HG03196 (cell line): ENCODE measurements at regions not wholly inside any gene's neighbourhood (a gene's known extent, or its start where the extent isn't known, plus 50 kb on each side); places are given as distances from the start of the nearest gene placed in this dataset.

ENCODE experiments used
- ATAC-seq: cut with Tn5 transposase; IDR thresholded peaks from one replicate; pipeline ENCODE4 v1.9.1; 2021; ENCODE audit not compliant: unreplicated experiment

DNA sequence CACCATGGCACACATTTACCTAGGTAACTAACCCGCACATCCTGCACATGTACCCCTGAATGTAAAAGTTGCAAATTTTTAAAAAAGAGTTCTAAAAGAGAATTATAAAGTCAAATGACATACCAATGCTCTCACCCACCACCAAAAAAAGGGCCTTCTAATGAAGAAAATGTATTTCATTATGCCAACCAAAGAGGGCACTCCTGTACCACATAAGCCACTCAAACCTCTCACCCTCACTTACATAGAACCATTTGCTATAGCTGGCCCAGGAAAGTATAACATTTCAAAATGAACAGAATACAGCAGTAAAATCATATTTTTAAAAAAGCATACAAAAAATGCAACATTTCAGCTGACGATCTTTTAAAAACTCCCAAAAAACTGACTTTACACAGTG lies 241.5 kb upstream of the PKDCC start:
- ATAC-seq, result no peak

DNA sequence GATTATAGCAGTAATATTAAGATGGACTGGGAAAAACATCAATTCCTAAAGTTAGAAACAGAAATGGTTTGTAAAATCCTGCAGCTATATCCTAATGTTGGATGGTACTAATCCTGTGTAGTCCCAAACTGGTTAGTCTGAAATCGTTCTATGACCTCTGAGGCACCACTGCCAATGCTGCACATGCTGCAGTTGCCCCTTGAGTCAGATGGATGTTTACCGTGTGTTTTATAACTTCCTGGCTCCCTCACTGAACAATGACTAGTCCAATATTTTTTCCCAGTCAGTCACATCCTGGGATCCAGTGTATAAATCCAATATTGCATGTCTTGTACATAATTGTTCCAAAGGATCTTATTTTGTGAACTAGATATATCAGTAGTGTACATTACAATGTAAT lies 226.7 kb upstream of the PKDCC start:
- ATAC-seq, result no peak

DNA sequence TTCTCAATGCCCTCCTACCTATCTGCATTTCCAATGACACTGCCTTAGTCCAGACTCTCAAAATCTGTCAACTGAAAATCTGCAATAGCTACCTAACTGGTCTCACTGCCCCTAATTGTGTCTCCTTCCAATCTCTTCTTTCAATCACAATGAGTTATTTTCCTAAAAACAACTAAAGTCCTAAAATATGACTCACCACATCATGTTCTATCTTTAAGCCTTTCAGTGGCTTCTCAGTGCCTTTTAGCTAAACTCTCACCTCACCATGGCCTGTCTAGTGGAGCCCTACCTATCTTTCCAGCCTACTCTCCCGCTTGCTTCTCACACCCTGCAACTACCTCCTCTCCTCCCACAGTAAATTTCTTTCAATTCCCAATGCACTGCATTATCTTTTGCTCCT lies 220.9 kb upstream of the PKDCC start:
- no peak for ATAC-seq

DNA sequence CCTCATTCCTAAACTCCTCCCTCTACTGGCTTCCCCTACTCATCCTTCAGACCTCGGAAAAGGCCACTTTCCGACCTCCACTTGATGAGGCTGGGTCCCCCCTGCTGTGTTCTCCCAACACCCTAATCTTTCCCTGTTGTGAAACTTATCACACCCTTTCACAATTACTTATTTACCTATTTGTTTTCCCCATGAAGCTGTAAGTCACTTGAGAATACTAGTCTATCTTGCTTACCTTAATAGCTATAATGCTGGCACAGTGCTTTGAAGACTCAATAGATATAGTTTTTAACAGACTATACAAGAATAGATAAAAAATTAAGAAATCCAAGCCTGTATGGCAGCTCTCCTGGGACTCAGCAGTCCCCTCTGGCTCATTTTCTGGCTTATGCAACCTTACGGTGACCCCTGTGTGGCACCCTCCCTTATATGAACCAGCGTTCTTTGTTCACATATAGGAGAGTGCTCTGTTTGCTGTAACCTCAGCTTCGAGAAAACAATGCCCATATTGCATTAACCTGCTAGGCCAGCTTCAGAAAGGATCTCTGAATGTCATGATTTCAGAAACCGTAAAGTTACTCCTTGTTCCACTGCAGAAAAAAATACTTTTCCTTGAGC lies 220.4 kb upstream of the PKDCC start:
- no peak for ATAC-seq

DNA sequence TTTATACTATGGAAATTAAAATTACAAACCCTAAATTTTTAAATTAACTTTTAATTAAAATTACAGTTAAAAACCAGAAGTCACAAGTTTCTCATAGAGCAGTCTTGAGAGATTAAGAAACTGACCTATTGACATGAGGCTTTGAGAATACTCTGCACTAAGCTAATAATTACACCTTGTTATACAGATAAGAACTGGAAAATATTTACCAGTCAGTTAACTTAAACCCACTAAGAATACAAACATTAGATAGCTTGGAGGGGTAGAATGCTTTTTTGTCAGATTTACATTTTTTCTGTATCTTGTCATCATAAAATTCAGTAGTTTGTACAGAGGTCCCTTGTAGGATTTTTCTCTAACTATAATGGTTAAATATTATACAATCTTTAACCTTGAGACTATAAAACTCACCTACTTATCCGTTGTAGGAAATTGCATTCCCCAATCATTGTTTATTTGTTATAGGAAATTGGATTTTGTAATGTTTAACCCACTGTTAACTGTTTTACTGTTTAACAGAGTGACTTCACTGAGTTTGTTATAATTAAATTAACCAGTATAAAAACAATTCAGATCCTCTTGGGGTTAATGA lies 219.7 kb upstream of the PKDCC start:
- no peak for ATAC-seq

DNA sequence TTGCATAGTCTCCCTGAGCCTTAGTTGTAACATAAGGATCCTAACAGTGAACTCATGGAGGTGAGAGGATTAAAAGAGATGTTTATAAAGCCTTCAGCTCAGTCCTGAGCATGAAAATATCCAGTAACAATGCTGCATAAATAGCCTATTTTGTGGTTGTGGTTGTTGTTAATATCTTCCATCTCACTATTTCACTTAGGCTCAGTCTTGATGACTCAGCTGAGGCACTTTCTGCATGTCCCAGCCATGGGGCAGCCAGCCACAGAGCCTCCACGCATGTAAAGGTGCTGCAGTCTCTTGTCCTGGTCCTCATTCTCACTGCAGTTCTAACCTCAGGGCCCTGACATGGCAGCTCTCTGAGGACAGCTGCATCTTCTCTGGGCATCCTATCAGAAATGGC lies 218.8 kb upstream of the PKDCC start:
- ATAC-seq, result no peak

DNA sequence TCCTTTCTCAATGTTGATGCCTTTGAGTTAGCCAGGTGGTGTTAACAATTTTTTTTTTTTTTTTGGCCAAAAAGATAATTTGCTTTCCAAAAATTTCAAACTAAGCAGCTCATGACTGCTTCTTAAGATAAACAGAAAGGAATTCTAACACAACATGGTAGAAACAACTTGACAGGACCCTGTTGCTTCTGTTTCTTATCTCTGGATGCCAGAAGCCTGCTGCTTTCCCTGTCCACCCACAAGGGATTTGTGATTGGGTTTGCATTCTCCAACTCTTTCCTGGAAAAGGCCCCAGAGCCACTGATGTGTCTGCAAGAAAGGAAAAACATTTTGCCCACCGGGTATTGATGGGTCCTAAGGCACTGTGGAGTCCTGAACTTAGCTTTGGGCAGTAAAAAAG lies 217.2 kb upstream of the PKDCC start:
- no peak for ATAC-seq

DNA sequence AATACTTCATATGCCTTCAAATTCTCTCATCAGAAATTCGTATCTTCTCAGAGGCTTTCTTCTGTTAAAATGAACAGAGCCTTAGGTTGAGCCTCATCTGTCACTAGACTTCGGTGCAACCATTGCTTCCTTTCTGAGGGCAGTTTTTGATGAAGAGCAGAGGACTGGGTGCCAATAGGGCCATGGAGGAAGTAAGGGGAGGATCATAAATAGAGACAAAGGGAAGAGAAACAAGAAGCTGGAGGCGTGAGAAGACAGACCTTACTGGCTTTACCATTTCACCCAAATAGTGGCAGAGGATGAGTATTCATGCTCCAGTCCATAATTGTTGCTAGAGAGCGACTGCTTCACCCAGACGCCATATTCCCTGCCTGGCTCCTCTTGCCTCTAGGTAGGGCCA lies 215.6 kb upstream of the PKDCC start:
- ATAC-seq, result no peak

DNA sequence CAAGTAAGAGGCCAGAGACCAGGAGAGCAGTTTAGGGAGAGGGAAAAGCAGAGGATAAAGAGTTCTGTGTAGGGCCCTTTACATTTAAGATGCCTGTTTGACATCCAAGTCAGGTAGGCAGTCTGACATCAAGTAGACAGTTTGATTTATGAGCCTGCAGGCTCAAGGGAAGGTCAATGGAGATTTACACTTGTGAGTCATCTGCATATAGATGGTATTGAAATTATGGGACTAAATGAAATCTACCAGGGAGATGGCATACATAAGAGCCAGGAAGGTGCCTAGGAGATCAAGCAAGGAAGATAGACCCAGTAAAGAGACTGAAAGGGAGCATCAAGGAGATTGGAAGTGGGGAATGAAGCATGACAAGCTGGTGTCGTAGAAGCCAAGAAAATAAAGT lies 212.4 kb upstream of the PKDCC start:
- ATAC-seq, result no peak

DNA sequence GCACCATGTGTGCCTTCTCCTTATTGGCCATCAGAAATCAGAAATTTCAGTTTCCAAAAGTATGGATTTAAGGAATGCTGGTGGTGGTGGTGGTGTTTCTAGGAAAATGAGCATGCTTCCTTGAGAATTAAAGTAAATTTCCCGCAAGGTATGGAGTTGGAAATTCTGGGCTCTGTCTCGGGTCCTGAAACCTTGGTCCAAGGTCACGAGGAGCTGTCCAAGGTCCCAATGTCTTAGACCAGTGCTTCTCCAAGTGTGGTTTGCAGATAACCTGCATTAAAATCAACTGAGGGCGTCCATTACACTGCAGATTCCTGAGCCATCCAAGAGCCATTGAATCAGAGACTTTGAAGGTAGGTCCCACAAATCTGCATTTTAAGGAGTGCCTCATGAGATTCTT lies 210.9 kb upstream of the PKDCC start:
- no peak for ATAC-seq

DNA sequence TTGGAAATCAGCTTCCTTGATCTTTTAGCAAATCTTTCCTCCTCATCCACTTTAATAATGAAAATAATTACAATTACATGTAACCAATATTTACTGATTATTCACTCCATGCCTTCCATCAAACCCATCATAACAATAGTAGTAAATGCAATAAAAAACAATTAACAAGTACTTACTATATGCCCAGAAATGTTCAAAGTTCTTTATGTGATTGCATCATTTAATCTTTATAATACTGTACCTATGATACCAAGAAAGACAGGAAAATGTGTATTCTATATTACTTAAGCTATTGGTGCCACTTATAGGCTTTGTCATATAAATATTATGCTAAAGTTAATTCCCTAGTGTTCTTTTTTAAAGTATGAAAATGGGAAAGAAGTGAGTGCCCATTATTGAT lies 210.2 kb upstream of the PKDCC start:
- no peak for ATAC-seq

DNA sequence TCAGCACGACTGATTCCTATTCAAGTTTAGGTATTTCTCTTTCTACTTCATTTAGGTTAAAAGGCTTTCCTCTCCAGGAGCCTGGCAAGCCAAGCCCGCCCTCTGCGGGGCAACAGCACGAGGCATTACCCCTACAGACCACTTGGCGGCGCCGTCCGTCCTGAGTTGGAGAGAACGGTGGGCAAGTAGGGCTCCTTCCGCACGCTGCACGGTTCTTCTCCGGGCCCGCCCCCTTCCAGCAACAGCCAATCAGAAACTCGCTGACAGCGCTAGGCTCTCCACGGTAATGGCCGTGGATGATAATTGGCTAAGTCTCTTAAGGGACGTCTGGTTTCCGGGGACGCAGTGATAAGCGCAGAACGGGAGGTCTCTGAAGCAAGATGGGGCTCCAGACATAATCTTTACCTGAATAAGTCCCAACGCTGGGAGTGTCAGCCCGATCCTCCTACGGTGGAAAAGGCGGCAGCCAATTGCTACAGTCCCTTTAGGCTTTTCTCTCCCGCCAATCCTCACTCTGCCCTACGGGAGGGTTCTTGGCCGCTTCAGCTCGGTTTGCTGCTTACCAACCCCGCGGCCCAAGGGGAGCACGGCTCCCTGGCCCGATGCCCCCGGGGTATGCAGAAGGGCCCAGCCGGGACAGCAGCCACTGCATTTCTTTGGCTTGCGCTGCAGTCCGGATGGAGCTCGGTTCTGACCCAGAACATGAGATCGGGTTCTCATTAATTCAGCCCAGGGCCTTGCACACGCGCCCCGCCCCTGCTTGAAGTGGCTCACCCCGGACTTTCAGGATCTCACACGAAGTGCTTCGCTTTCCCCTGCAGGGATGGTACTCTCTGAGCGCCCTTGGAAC lies 206.9 kb upstream of the PKDCC start:
- ATAC-seq, result peak; percentile 100

DNA sequence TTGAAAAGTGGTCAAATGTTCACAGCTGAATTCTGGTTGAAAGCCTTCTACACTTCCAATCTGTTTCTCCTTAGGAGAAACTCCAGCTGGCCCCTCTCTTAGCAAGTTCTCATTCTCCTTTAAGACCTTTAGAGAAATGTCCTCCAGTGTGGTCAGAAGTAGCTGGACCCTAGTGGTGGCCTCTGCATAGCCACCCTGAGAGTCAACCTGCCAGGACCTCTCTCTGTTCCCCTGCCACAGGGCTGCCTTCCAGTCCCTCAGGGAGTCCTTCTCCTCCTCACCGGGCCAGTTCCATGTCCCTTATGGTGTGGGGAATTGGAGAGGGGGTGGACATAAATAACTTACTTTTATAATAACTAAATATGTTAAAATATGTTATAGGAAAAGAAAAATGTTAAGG lies 200.9 kb upstream of the PKDCC start:
- no peak for ATAC-seq

DNA sequence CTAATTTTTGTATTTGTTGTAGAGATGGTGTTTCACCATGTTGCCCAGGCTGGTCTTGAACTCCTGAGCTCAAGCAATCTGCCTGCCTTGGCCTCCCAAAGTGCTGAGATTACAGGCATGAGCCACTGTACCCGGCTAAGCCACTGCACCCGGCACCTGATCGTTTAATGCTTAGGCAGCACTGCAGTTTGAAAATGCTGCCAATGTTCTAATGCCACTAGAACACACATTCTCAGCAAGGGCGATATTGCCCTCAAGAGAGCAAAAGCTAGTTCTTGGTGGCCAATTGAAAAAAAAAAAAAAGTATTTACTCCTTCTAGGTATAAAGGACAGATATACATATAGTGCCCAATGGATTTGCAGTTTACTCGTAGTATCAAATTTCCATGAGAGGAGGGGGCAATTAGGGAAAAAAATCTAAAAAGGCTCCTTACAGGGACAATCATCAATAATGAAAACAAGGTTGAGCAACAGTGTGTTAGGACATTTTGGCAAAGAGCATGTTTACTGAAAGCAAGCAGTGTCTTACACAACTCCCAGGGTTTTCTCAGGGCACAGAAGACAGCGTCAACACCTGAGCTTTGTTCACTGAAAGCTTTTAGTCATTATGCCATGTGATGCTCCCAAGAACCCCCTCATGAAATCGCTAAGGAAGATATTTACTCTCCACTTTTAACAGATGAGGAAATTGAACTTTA lies 199.9 kb upstream of the PKDCC start:
- no peak for ATAC-seq

DNA sequence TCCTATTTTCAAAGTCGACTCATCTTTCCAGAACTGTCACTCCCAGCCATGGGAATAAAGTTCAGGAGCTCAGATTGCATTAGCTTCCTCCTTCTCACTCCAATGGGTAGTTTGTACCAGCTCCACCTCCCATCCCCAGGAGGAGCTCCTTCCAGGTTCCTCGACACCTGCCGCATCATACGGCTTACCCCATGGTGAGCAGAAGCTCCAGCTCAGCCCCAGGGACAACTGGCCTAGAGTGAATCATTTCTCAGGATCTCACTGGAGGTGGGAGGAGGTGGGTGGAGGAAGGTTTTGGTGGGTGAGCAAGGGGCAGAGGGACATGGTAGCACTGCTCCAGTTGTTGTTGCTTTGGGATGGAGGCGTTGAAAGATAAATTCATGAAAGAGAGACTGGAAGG lies 196.3 kb upstream of the PKDCC start:
- ATAC-seq, result no peak

DNA sequence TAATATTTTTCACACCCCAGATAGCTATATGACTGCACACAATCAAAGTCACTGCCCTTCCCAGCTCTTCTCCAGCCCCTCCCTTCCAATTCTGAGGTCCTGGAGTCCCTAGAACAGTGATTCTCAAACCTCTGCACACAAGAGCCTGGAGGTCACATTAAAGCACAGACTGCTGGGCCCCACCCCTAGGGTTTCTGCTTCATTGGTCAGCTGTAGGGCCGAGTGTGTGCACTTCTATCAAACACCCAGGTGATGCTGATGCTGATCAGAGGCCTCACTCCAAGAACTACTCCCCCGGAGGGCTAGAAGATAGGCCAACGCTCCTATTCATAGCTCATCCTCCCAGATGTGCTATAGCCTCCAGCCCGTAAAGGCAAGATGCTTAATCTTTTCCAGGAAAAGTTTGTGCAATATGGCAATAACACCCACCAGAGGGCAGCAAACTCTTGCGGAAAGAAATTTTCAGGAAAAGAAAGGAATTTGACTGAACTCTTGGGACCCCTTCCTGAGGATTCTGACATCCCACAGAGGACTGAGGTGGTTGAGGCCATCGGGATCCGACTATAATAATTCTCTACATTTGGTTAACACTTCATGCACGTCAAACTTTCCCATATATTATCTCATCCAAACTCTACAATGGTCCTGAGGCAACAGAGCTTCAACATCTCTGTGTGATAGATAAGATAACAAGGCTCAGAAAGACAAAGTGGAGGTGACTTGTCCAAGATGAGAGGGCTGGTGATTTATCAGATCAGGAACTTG lies 194.2 kb upstream of the PKDCC start:
- no peak for ATAC-seq

DNA sequence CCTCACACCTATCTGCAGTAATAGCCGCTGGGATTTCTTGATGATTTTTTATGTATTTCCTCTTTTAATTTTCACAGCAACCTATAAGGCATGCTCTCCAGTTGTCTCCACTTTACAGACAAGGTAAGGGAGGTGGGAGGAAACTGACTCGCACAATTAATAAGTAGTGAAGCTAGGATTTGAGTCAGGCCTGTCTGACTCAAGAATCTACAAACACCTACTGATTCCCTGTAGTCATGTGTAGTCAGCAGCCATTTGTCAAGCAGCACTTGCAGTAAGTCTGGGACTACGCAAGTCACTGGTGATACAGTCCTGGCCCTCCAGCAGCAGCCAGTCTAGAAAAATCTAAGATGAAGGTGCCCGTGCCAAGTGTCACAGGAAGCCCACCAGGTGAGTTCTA lies 193.6 kb upstream of the PKDCC start:
- ATAC-seq, result no peak

DNA sequence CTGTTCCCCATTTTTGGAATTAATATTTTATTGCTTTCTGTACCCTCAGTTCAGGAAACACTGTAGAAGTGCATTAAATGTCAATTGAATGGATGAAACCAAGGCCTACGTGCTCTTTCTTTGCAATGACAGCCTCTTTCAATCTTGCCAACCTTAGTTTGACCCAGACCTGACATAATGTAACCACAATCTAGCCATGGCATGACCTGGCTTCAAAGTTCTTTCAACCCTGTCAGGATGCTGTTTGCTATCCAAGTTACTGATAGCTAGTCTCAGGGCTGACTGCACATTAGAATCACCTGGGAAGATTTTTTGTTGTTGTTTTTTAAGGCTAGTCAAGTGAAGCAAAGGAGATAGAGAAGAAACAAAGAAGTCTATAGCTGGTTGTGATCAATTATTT lies 190.9 kb upstream of the PKDCC start:
- ATAC-seq, result no peak

DNA sequence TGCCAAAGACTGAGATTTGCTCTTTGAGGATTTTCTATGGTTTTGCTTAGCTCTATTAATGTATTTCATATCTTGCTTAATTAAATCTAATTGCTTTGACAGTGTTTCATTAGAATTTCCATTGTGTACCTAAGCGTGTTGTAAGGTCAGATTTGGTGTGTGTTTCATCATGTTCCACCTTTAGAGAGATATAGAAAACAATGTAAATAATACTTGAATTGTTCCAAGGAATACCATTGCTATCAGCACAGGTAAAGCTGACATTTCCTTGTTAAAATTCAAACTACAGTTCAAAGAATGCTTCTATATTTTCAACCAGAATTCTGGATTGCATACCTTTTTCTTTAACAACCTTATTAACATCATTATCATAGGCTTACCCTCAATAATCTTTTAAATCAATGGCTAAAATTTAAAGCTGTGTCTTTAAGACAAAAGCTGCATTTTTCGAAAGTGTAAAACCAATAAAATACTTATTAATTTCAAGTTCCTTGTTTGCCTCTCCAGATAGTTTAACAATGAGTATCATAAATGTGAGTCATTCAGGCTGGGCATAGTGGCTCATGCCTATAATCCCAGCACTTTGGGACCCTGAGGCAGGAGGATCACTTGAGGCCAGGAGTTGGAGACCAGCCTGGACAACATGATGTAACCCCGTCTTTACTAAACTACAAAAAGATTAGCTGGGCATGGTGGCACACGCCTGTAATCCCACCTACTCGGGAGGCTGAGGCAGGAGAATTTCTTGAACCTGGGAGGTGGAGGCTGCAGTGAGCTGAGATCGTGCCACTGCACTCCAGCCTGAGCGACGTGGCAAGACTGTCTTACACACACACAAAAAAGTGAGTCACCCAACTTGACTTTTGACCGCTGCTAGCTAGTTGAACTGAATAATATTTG lies 188.0 kb upstream of the PKDCC start:
- ATAC-seq, result no peak

DNA sequence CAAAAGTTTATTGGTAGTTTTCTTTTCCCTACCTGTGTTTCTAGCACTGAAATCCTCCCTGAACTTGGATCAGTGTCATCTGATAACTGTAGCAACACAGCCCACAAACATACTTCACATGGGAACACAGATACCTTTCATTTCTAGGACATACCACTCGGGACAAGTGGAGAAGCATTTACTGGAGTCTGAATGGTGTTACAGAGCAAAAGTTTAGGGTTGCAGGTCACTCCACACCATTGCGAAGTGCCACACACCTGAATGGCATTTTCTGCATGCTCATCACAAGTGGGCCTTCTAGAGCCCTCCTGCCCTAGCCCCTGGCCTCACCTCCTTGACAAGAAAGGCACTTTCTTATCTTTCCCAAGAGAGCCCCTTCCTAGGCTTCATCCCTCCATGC lies 184.8 kb upstream of the PKDCC start:
- no peak for ATAC-seq
